T-helper 9 cell (primary cell): ENCODE measurements at regions not wholly inside any gene's neighbourhood (a gene's known extent, or its start where the extent isn't known, plus 50 kb on each side); places are given as distances from the start of the nearest gene placed in this dataset.
"Not testable (repeated sequence)": the region's sequence is repeated elsewhere in the genome, so short reads cannot be mapped to it uniquely, and the experiment has no call there.

Experiments used
- DNase-seq: peaks from one replicate; pipeline ENCODE4 v3.0.0-alpha.2; 2020

- DNase-seq: no peak
Measured at GRCh38 chr12:4191149-4191548, 82.4 kb upstream of the CCND2 start.

GRCh38 chr12:4190366-4191063, 83.0 kb upstream of the CCND2 start:
- DNase-seq: no peak

GRCh38 chr12:4189721-4190120, 83.8 kb upstream of the CCND2 start:
- DNase-seq: no peak

GRCh38 chr12:4187916-4188315, 85.6 kb upstream of the CCND2 start:
- DNase-seq: no peak

GRCh38 chr12:4187315-4187714, 86.2 kb upstream of the CCND2 start:
- not testable (repeated sequence) for DNase-seq

- DNase-seq: no peak
Measured at GRCh38 chr12:4178424-4179170, 95.0 kb upstream of the CCND2 start.

- no peak for DNase-seq
Measured at GRCh38 chr12:4177262-4177661, 96.3 kb upstream of the CCND2 start.

- no peak for DNase-seq
Measured at GRCh38 chr12:4176168-4176567, 97.4 kb upstream of the CCND2 start.

GRCh38 chr12:4174417-4174816, 99.1 kb upstream of the CCND2 start:
- no peak for DNase-seq

GRCh38 chr12:4172999-4173398, 100.6 kb upstream of the CCND2 start:
- DNase-seq: no peak

- no peak for DNase-seq
Measured at GRCh38 chr12:4171742-4172141, 101.8 kb upstream of the CCND2 start.

GRCh38 chr12:4169959-4170358, 103.6 kb upstream of the CCND2 start:
- DNase-seq: no peak

GRCh38 chr12:4169531-4169930, 104.0 kb upstream of the CCND2 start:
- no peak for DNase-seq

GRCh38 chr12:4168036-4168435, 105.5 kb upstream of the CCND2 start:
- no peak for DNase-seq

- DNase-seq: peak; percentile 37
Measured at GRCh38 chr12:4164559-4165558, 108.7 kb upstream of the CCND2 start.

GRCh38 chr12:4164188-4164558, 109.4 kb upstream of the CCND2 start:
- no peak for DNase-seq

- DNase-seq: no peak
Measured at GRCh38 chr12:4161718-4162117, 111.8 kb upstream of the CCND2 start.

- DNase-seq: no peak
Measured at GRCh38 chr12:4160314-4161040, 113.1 kb upstream of the CCND2 start.

GRCh38 chr12:4159851-4160250, 113.7 kb upstream of the CCND2 start:
- no peak for DNase-seq

GRCh38 chr12:4158306-4158705, 115.3 kb upstream of the CCND2 start:
- DNase-seq: no peak

GRCh38 chr12:4157122-4157521, 116.4 kb upstream of the CCND2 start:
- no peak for DNase-seq

- no peak for DNase-seq
Measured at GRCh38 chr12:4156317-4156716, 117.2 kb upstream of the CCND2 start.
